Mesenchymal stem cell (in vitro differentiated cells and primary cell): ENCODE measurements at regions not wholly inside any gene's neighbourhood (a gene's known extent, or its start where the extent isn't known, plus 50 kb on each side); places are given as distances from the start of the nearest gene placed in this dataset.

Experiments used
- DNase-seq: peaks from one replicate; pipeline ENCODE4 v3.0.0-alpha.2; 2013
- H2AFZ ChIP-seq: one replicate; pipeline ENCODE4 v1.6.1; 2013; ENCODE audit warnings: low read depth, mild to moderate bottlenecking, control low read depth, inconsistent platforms, low read length, moderate library complexity
- H2AK5ac ChIP-seq: 2 replicates; pipeline ENCODE4 v1.6.1; 2013; ENCODE audit warnings: low read length, moderate library complexity, mild to moderate bottlenecking, inconsistent platforms; ENCODE audit not compliant: severe bottlenecking
- H2BK120ac ChIP-seq: one replicate; pipeline ENCODE4 v1.6.1; 2013; ENCODE audit warnings: low read depth, mild to moderate bottlenecking, inconsistent platforms, low read length, moderate library complexity
- H2BK12ac ChIP-seq, 2 experiments: one replicate each; pipeline ENCODE4 v1.6.1; 2013; ENCODE audit warnings: inconsistent platforms in 2 of 2, low read length in 2 of 2, mild to moderate bottlenecking in 2 of 2, moderate library complexity in 2 of 2, control low read depth in 1 of 2
- H2BK15ac ChIP-seq: one replicate; pipeline ENCODE4 v1.6.1; 2013; ENCODE audit warnings: mild to moderate bottlenecking, low read depth, inconsistent platforms; ENCODE audit not compliant: poor library complexity, severe bottlenecking
- H2BK5ac ChIP-seq: 2 replicates; pipeline ENCODE4 v1.6.1; 2013; ENCODE audit warnings: low read depth, mild to moderate bottlenecking, low read length, control low read depth, inconsistent platforms; ENCODE audit not compliant: poor library complexity, severe bottlenecking
- H3K14ac ChIP-seq, 2 experiments: one replicate each; pipeline ENCODE4 v1.6.1; 2013; ENCODE audit warnings: inconsistent platforms in 2 of 2, low read length in 2 of 2, control low read depth in 1 of 2, mild to moderate bottlenecking in 1 of 2, moderate library complexity in 1 of 2
- H3K18ac ChIP-seq, 2 experiments: one replicate each; pipeline ENCODE4 v1.6.1; 2013; ENCODE audit warnings: inconsistent platforms in 2 of 2, low read length in 2 of 2, control low read depth in 1 of 2, low read depth in 1 of 2, mild to moderate bottlenecking in 1 of 2
- H3K23ac ChIP-seq, 2 experiments: one replicate each; pipeline ENCODE4 v1.6.1; 2013; ENCODE audit warnings: inconsistent platforms in 2 of 2, low read length in 2 of 2, mild to moderate bottlenecking in 2 of 2, moderate library complexity in 2 of 2, control low read depth in 1 of 2
- H3K27ac ChIP-seq: 2 replicates; pipeline ENCODE4 v1.5.1; 2013; ENCODE audit warnings: mild to moderate bottlenecking, moderate library complexity, low read length, control low read depth, inconsistent platforms; ENCODE audit not compliant: poor library complexity, severe bottlenecking
- H3K27me3 ChIP-seq, 2 experiments: 2 replicates each; pipeline versions ENCODE4 v1.6.1 to v1.7.0; 2013; ENCODE audit warnings: low read length in 2 of 2, mild to moderate bottlenecking in 2 of 2, moderate library complexity in 2 of 2, control low read depth in 1 of 2, inconsistent platforms in 1 of 2; ENCODE audit not compliant: control insufficient read depth in 1 of 2, insufficient read depth in 1 of 2
- H3K36me3 ChIP-seq, 2 experiments: 2 replicates each; pipeline versions ENCODE4 v1.6.1 to v1.7.0; 2013; ENCODE audit warnings: low read length in 2 of 2, control low read depth in 1 of 2, inconsistent platforms in 1 of 2, low read depth in 1 of 2, mild to moderate bottlenecking in 1 of 2; ENCODE audit not compliant: insufficient read depth in 2 of 2, control insufficient read depth in 1 of 2
- H3K4ac ChIP-seq, 2 experiments: one replicate each; pipeline ENCODE4 v1.6.1; 2013; ENCODE audit warnings: inconsistent platforms in 2 of 2, low read length in 2 of 2, mild to moderate bottlenecking in 2 of 2, moderate library complexity in 2 of 2, control low read depth in 1 of 2, low read depth in 1 of 2
- H3K4me1 ChIP-seq: 2 replicates; pipeline ENCODE4 v1.6.1; 2013; ENCODE audit warnings: low read depth, low read length, control low read depth; ENCODE audit not compliant: control insufficient read depth, insufficient read depth
- H3K4me2 ChIP-seq: 2 replicates; pipeline ENCODE4 v1.6.1; 2013; ENCODE audit warnings: low read length, mild to moderate bottlenecking, inconsistent platforms; ENCODE audit not compliant: poor library complexity, severe bottlenecking
- H3K4me3 ChIP-seq, 2 experiments: 2 replicates each; pipeline versions ENCODE4 v1.5.1 to v1.7.0; 2013; ENCODE audit warnings: low read length in 2 of 2, mild to moderate bottlenecking in 2 of 2, control low read depth in 1 of 2, low read depth in 1 of 2; ENCODE audit not compliant: insufficient read depth in 1 of 2
- H3K79me1 ChIP-seq: replicated peaks from 2 replicates; pipeline ENCODE4 v1.6.1; 2013; ENCODE audit warnings: mild to moderate bottlenecking, control low read depth, low read length, inconsistent platforms; ENCODE audit not compliant: poor library complexity, severe bottlenecking
- H3K9ac ChIP-seq: 2 replicates; pipeline ENCODE4 v1.7.0; 2013; ENCODE audit warnings: mild to moderate bottlenecking, low read length, moderate library complexity
- H3K9me3 ChIP-seq: 2 replicates; pipeline ENCODE4 v1.7.0; 2013; ENCODE audit warnings: mild to moderate bottlenecking, low read length; ENCODE audit not compliant: control insufficient read depth
- H4K8ac ChIP-seq: one replicate; pipeline ENCODE4 v1.6.1; 2013; ENCODE audit warnings: inconsistent platforms, mild to moderate bottlenecking, low read length, moderate library complexity
- H4K91ac ChIP-seq: one replicate; pipeline ENCODE4 v1.6.1; 2013; ENCODE audit warnings: mild to moderate bottlenecking, low read length, inconsistent platforms
- WGBS: methylation state at CpG from one replicate; pipeline ENCODE4 v1.1.7; 2013; ENCODE audit warnings: mixed read lengths; 5-methylcytosine and 5-hydroxymethylcytosine counted together

GRCh38 chr2:42850016-42850805 lies 57.8 kb upstream of the HAAO start:
- no peak overlapping the region for H3K4me3 ChIP-seq
- H3K14ac ChIP-seq: no peak overlapping the region
- no peak overlapping the region for H3K23ac ChIP-seq
- no peak overlapping the region for H3K4me2 ChIP-seq
- H2AFZ ChIP-seq: no peak overlapping the region
- no peaks in the 10 kb centered on the region for H3K79me1 ChIP-seq
- H3K9ac ChIP-seq: no peak overlapping the region
- no peaks in the 10 kb centered on the region for H3K36me3 ChIP-seq
- no peak overlapping the region for H3K4ac ChIP-seq
- no peak overlapping the region for H2BK15ac ChIP-seq
- 85% methylated on average over 13 of the region's 14 CpGs for WGBS
- peaks cover 18% of the 10 kb centered on the region for H3K4me1 ChIP-seq
- H3K27ac ChIP-seq: no peak overlapping the region
- no peaks in the 10 kb centered on the region for H3K27me3 ChIP-seq
- no peaks in the 10 kb centered on the region for H3K9me3 ChIP-seq
- H4K91ac ChIP-seq: peak overlapping the region; percentile 25
- no peak overlapping the region for H2BK5ac ChIP-seq
- H2AK5ac ChIP-seq: no peak overlapping the region
- DNase-seq: no peak
- no peak overlapping the region for H2BK120ac ChIP-seq
- peak overlapping the region in 1 of 2 experiments; percentile 16 for H3K18ac ChIP-seq
- peak overlapping the region in 1 of 2 experiments; percentile 60 for H2BK12ac ChIP-seq
- no peak overlapping the region for H4K8ac ChIP-seq

GRCh38 chr2:42849311-42849710 lies 56.9 kb upstream of the HAAO start:
- H3K9ac ChIP-seq: no peak overlapping the region
- no peak overlapping the region for H4K91ac ChIP-seq
- no peak overlapping the region for H3K27ac ChIP-seq
- H3K27me3 ChIP-seq: no peaks in the 10 kb centered on the region
- H3K23ac ChIP-seq: no peak overlapping the region
- H3K36me3 ChIP-seq: no peaks in the 10 kb centered on the region
- over 99% methylated on average over 5 of the region's 5 CpGs for WGBS
- DNase-seq: no peak
- peak overlapping the region; percentile 28 to 52 for H3K18ac ChIP-seq
- H2BK120ac ChIP-seq: no peak overlapping the region
- peak overlapping the region; percentile 65 for H2BK15ac ChIP-seq
- no peak overlapping the region for H3K4me2 ChIP-seq
- H3K4me3 ChIP-seq: no peak overlapping the region
- peaks cover 11% of the 10 kb centered on the region for H3K4me1 ChIP-seq
- no peak overlapping the region for H3K14ac ChIP-seq
- no peaks in the 10 kb centered on the region for H3K79me1 ChIP-seq
- H2BK12ac ChIP-seq: peak overlapping the region in 1 of 2 experiments; percentile 69
- no peak overlapping the region for H2AFZ ChIP-seq
- H3K4ac ChIP-seq: peak overlapping the region; percentile 29
- H2BK5ac ChIP-seq: no peak overlapping the region
- no peak overlapping the region for H2AK5ac ChIP-seq
- no peak overlapping the region for H4K8ac ChIP-seq
- H3K9me3 ChIP-seq: no peaks in the 10 kb centered on the region

GRCh38 chr2:42848726-42849290 lies 56.4 kb upstream of the HAAO start:
- Histone ChIP-seq H3K79me1 (no peaks in the 10 kb centered on the region), H4K91ac (no peak overlapping the region), H2BK15ac (peak overlapping the region; percentile 65), H2BK5ac (no peak overlapping the region), H3K9ac (no peak overlapping the region), H3K36me3 (no peaks in the 10 kb centered on the region), H3K23ac (no peak overlapping the region), H3K4me3 (no peak overlapping the region), H3K4ac (peak overlapping the region; percentile 0 to 29), H2BK120ac (no peak overlapping the region), H3K9me3 (no peaks in the 10 kb centered on the region), H3K14ac (peak overlapping the region in 1 of 2 experiments; percentile 0), H4K8ac (no peak overlapping the region), H2BK12ac (peak overlapping the region; percentile 55 to 69), H3K27me3 (no peaks in the 10 kb centered on the region), H2AK5ac (no peak overlapping the region), H3K27ac (no peak overlapping the region), H3K18ac (peak overlapping the region; percentile 28 to 42), H3K4me2 (no peak overlapping the region), H3K4me1 (peaks cover 9% of the 10 kb centered on the region), H2AFZ (no peak overlapping the region)
- 95% methylated on average over 9 of the region's 10 CpGs for WGBS
- DNase-seq: no peak

- Histone ChIP-seq H3K79me1 (no peaks in the 10 kb centered on the region), H3K4ac (peak overlapping the region in 1 of 2 experiments; percentile 37), H2BK120ac (peak overlapping the region; percentile 58), H2AFZ (no peak overlapping the region), H3K27ac (no peak overlapping the region), H2BK12ac (peak overlapping the region in 1 of 2 experiments; percentile 50), H3K27me3 (no peaks in the 10 kb centered on the region), H4K8ac (no peak overlapping the region), H2BK15ac (no peak overlapping the region), H3K36me3 (no peaks in the 10 kb centered on the region), H3K9me3 (no peaks in the 10 kb centered on the region), H3K4me1 (peaks cover 5% of the 10 kb centered on the region), H3K18ac (peak overlapping the region; percentile 48 to 52), H2BK5ac (no peak overlapping the region), H3K4me2 (no peak overlapping the region), H3K23ac (no peak overlapping the region), H3K14ac (no peak overlapping the region), H4K91ac (peak overlapping the region; percentile 41), H2AK5ac (no peak overlapping the region), H3K9ac (no peak overlapping the region), H3K4me3 (no peak overlapping the region)
- DNase-seq: no peak
- WGBS: 100% methylated on average over 1 of the region's 1 CpG
Observed at GRCh38 chr2:42848265-42848664, 55.9 kb upstream of the HAAO start.
